H9 (cell line): ENCODE measurements at regions not wholly inside any gene's neighbourhood (a gene's known extent, or its start where the extent isn't known, plus 50 kb on each side); places are given as distances from the start of the nearest gene placed in this dataset.

ENCODE experiments used
- DNase-seq: peaks from one replicate; pipeline ENCODE4 v3.0.0-alpha.2; 2017
- H2AFZ ChIP-seq: one replicate; pipeline ENCODE4 v1.6.1; 2013; ENCODE audit warnings: mild to moderate bottlenecking, low read length, control low read depth, moderate library complexity
- H2AK5ac ChIP-seq: 2 replicates; pipeline ENCODE4 v1.6.1; 2013; ENCODE audit warnings: low read length, control low read depth, mixed read lengths; ENCODE audit not compliant: insufficient read length
- H2BK120ac ChIP-seq: one replicate; pipeline ENCODE4 v1.6.1; 2013; ENCODE audit warnings: low read depth, mild to moderate bottlenecking, low read length, control low read depth, inconsistent platforms; ENCODE audit not compliant: poor library complexity, severe bottlenecking
- H2BK12ac ChIP-seq: 2 replicates; pipeline ENCODE4 v1.6.1; 2013; ENCODE audit warnings: low read length, control low read depth, mixed read lengths, low read depth; ENCODE audit not compliant: insufficient read length
- H2BK15ac ChIP-seq: 2 replicates; pipeline ENCODE4 v1.6.1; 2013; ENCODE audit warnings: low read depth, low read length, control low read depth
- H2BK20ac ChIP-seq: one replicate; pipeline ENCODE4 v1.6.1; 2013; ENCODE audit warnings: low read depth, mild to moderate bottlenecking, low read length, control low read depth, inconsistent platforms; ENCODE audit not compliant: poor library complexity, severe bottlenecking
- H2BK5ac ChIP-seq: 2 replicates; pipeline ENCODE4 v1.6.1; 2013; ENCODE audit warnings: low read length, control low read depth, mixed read lengths; ENCODE audit not compliant: insufficient read length
- H3K14ac ChIP-seq: 2 replicates; pipeline ENCODE4 v1.6.1; 2013; ENCODE audit warnings: low read length, control low read depth; ENCODE audit not compliant: insufficient read depth
- H3K18ac ChIP-seq: 2 replicates; pipeline ENCODE4 v1.6.1; 2013; ENCODE audit warnings: low read depth, mild to moderate bottlenecking, mixed read lengths, low read length, control low read depth; ENCODE audit not compliant: insufficient read length
- H3K23ac ChIP-seq: 2 replicates; pipeline ENCODE4 v1.6.1; 2013; ENCODE audit warnings: low read length, control low read depth, mixed read lengths, low read depth; ENCODE audit not compliant: insufficient read length
- H3K23me2 ChIP-seq: 2 replicates; pipeline ENCODE4 v1.6.1; 2013; ENCODE audit warnings: low read depth, mild to moderate bottlenecking, mixed read lengths, low read length, control low read depth; ENCODE audit not compliant: insufficient read length, poor library complexity, severe bottlenecking
- H3K27ac ChIP-seq: 2 replicates; pipeline ENCODE4 v1.5.1; 2013; ENCODE audit warnings: low read length, control low read depth, mixed read lengths, low read depth; ENCODE audit not compliant: insufficient read length
- H3K27me3 ChIP-seq: 2 replicates; pipeline ENCODE4 v1.6.1; 2013; ENCODE audit warnings: low read length, control low read depth, inconsistent platforms; ENCODE audit not compliant: insufficient read depth
- H3K4ac ChIP-seq: 2 replicates; pipeline ENCODE4 v1.6.1; 2013; ENCODE audit warnings: low read depth, mild to moderate bottlenecking, control low read depth, inconsistent platforms, low read length, moderate library complexity
- H3K4me1 ChIP-seq: 2 replicates; pipeline ENCODE4 v1.6.1; 2013; ENCODE audit warnings: low read length, control low read depth, inconsistent platforms; ENCODE audit not compliant: insufficient read depth
- H3K4me2 ChIP-seq: 2 replicates; pipeline ENCODE4 v1.6.1; 2013; ENCODE audit warnings: low read length, control low read depth, mixed read lengths; ENCODE audit not compliant: insufficient read length, insufficient read depth
- H3K56ac ChIP-seq: 2 replicates; pipeline ENCODE4 v1.6.1; 2013; ENCODE audit warnings: low read depth, mild to moderate bottlenecking, mixed read lengths, low read length, control low read depth; ENCODE audit not compliant: insufficient read length
- H3K79me1 ChIP-seq: 2 replicates; pipeline ENCODE4 v1.6.1; 2013; ENCODE audit warnings: low read depth, mild to moderate bottlenecking, moderate library complexity, low read length, control low read depth, inconsistent platforms; ENCODE audit not compliant: insufficient read depth, poor library complexity, severe bottlenecking
- H3K79me2 ChIP-seq: 2 replicates; pipeline ENCODE4 v1.6.1; 2013; ENCODE audit warnings: low read length, control low read depth, inconsistent platforms; ENCODE audit not compliant: insufficient read depth
- H3K9ac ChIP-seq: 2 replicates; pipeline ENCODE4 v1.6.1; 2013; ENCODE audit warnings: low read length, control low read depth, mixed read lengths; ENCODE audit not compliant: insufficient read length; ENCODE audit errors: extremely low read depth
- H3K9me3 ChIP-seq: one replicate; pipeline ENCODE4 v1.6.1; 2013; ENCODE audit warnings: low read depth, low read length, inconsistent platforms; ENCODE audit not compliant: control insufficient read depth
- H3T11ph ChIP-seq: one replicate; pipeline ENCODE4 v1.6.1; 2013; ENCODE audit warnings: mild to moderate bottlenecking, low read length, control low read depth, inconsistent platforms
- H4K20me1 ChIP-seq: one replicate; pipeline ENCODE4 v1.6.1; 2013; ENCODE audit not compliant: control insufficient read depth, insufficient read length, insufficient read depth
- H4K5ac ChIP-seq: 2 replicates; pipeline ENCODE4 v1.6.1; 2013; ENCODE audit warnings: low read depth, mild to moderate bottlenecking, mixed read lengths, low read length, control low read depth; ENCODE audit not compliant: insufficient read length
- H4K8ac ChIP-seq: replicated peaks from 2 replicates; pipeline ENCODE4 v1.6.1; 2013; ENCODE audit warnings: low read length, control low read depth, mixed read lengths, low read depth; ENCODE audit not compliant: insufficient read length
- H4K91ac ChIP-seq: 2 replicates; pipeline ENCODE4 v1.6.1; 2013; ENCODE audit warnings: low read depth, mild to moderate bottlenecking, moderate library complexity, mixed read lengths, low read length, control low read depth; ENCODE audit not compliant: insufficient read length
- H3K27ac Mint-ChIP-seq, 3 experiments: 2 replicates in 2 of 3; 3 replicates in 1 of 3; pipeline ENCODE4 v1.8.0; 2020 to 2021; ENCODE audit warnings: mixed read lengths in 3 of 3, mild to moderate bottlenecking in 1 of 3, moderate library complexity in 1 of 3
- H3K27me3 Mint-ChIP-seq: 2 replicates; pipeline ENCODE4 v1.8.0; 2021; ENCODE audit warnings: low read depth, mild to moderate bottlenecking, moderate library complexity, mixed read lengths
- H3K36me3 Mint-ChIP-seq, 3 experiments: 2 replicates in 2 of 3; 3 replicates in 1 of 3; pipeline ENCODE4 v1.8.0; 2020 to 2021; ENCODE audit warnings: low read depth in 3 of 3, mixed read lengths in 3 of 3; ENCODE audit not compliant: insufficient read depth in 1 of 3
- H3K4me1 Mint-ChIP-seq, 2 experiments: 2 replicates each; pipeline ENCODE4 v1.8.0; 2020; ENCODE audit warnings: mixed read lengths in 2 of 2
- H3K4me3 Mint-ChIP-seq, 2 experiments: 2 replicates in 1 of 2; 3 replicates in 1 of 2; pipeline ENCODE4 v1.8.0; 2020 to 2021; ENCODE audit warnings: mild to moderate bottlenecking in 2 of 2, mixed read lengths in 2 of 2, moderate library complexity in 1 of 2
- H3K9me3 Mint-ChIP-seq, 2 experiments: 2 replicates in 1 of 2; 3 replicates in 1 of 2; pipeline ENCODE4 v1.8.0; 2020; ENCODE audit warnings: mild to moderate bottlenecking in 2 of 2, mixed read lengths in 2 of 2, moderate library complexity in 1 of 2
- CTCF ChIP-seq: fragments of 200-600 bp; sonication (generic); conservative IDR thresholded peaks from 3 replicates; pipeline ENCODE4 v1.8.0; 2021; ENCODE audit warnings: antibody characterized with exemption, mild to moderate bottlenecking
- WGBS: extraction: QIAGEN DNeasy Blood & Tissue Kit; methylation state at CpG from one replicate; pipeline ENCODE4 v1.1.7; 2013; ENCODE audit warnings: missing lambda C conversion rate, low lambda C conversion rate, mixed read lengths; ENCODE audit not compliant: insufficient read length; ENCODE audit errors: extremely low coverage; 5-methylcytosine and 5-hydroxymethylcytosine counted together

- Histone ChIP-seq H2BK20ac (no peak overlapping the region), H2BK5ac (no peak overlapping the region), H3K56ac (no peak overlapping the region), H2AK5ac (no peak overlapping the region), H4K20me1 (no peaks in the 10 kb centered on the region), H3T11ph (no peak overlapping the region), H3K18ac (no peak overlapping the region), H2AFZ (no peak overlapping the region), H3K9ac (no peak overlapping the region), H3K4me1 (no peaks in the 10 kb centered on the region), H4K8ac (no peak overlapping the region), H3K14ac (no peak overlapping the region), H3K4me2 (no peak overlapping the region), H3K27me3 (no peaks in the 10 kb centered on the region), H3K4ac (no peak overlapping the region), H3K79me1 (no peaks in the 10 kb centered on the region), H4K5ac (no peak overlapping the region), H3K9me3 (no peaks in the 10 kb centered on the region), H4K91ac (no peak overlapping the region), H3K27ac (no peak overlapping the region), H3K23me2 (no peaks in the 10 kb centered on the region), H3K23ac (no peak overlapping the region), H3K79me2 (no peaks in the 10 kb centered on the region), H2BK15ac (no peak overlapping the region), H2BK120ac (no peak overlapping the region), H2BK12ac (no peak overlapping the region)
- Mint-ChIP-seq H3K27me3 (no peaks in the 10 kb centered on the region), H3K27ac (no peak overlapping the region), H3K36me3 (no peaks in the 10 kb centered on the region), H3K4me3 (no peak overlapping the region), H3K4me1 (no peaks in the 10 kb centered on the region; a peak in 1 of 4 replicates), H3K9me3 (no peaks in the 10 kb centered on the region)
- TF ChIP-seq CTCF, result no peak
- no peak for DNase-seq
- no CpG with 5 or more reads among the region's 1 CpG for WGBS
Measured at GRCh38 chr3:88440701-88441100, 290.9 kb downstream of the C3orf38 start.
